DND-41 (cell line): ENCODE measurements at regions not wholly inside any gene's neighbourhood (a gene's known extent, or its start where the extent isn't known, plus 50 kb on each side); places are given as distances from the start of the nearest gene placed in this dataset.

Source experiments
- ATAC-seq: fragments of 200-7000 bp; cut with Tn5 transposase; 3 replicates; pipeline ENCODE4 v1.9.1; 2021; ENCODE audit warnings: low read depth; ENCODE audit not compliant: insufficient read depth
- DNase-seq: peaks from one replicate; pipeline ENCODE4 v3.0.0-alpha.2; 2020
- H2AFZ ChIP-seq: 2 replicates; pipeline ENCODE4 v1.6.0; 2012; ENCODE audit warnings: low read depth, low read length
- H3K27ac ChIP-seq: 2 replicates; pipeline ENCODE4 v1.5.1; 2012; ENCODE audit warnings: low read length, inconsistent platforms
- H3K27me3 ChIP-seq: fragments of 200-600 bp; sonication (generic); 2 replicates; pipeline ENCODE4 v1.6.0; 2012; ENCODE audit warnings: low read length, mild to moderate bottlenecking, inconsistent platforms; ENCODE audit not compliant: insufficient read depth, poor library complexity
- H3K36me3 ChIP-seq: 2 replicates; pipeline ENCODE4 v1.5.1; 2012; ENCODE audit warnings: low read length, inconsistent platforms; ENCODE audit not compliant: insufficient read depth
- H3K4me1 ChIP-seq: 2 replicates; pipeline ENCODE4 v1.5.1; 2012; ENCODE audit warnings: mild to moderate bottlenecking, low read length; ENCODE audit not compliant: insufficient read depth
- H3K4me2 ChIP-seq: 2 replicates; pipeline ENCODE4 v1.6.0; 2012; ENCODE audit warnings: mild to moderate bottlenecking, moderate library complexity, low read length, inconsistent platforms; ENCODE audit not compliant: insufficient read depth
- H3K4me3 ChIP-seq, 2 experiments: fragments of 200-600 bp in 1 of 2; shearing (Covaris generic) in 1 of 2; 2 replicates each; pipeline ENCODE4 v1.5.1; 2012 to 2016; ENCODE audit warnings: inconsistent platforms in 2 of 2, low read length in 2 of 2, mild to moderate bottlenecking in 2 of 2, low read depth in 1 of 2, moderate library complexity in 1 of 2
- H3K79me2 ChIP-seq: 2 replicates; pipeline ENCODE4 v1.6.0; 2012; ENCODE audit warnings: low read length, inconsistent platforms; ENCODE audit not compliant: insufficient read depth
- H3K9ac ChIP-seq: 2 replicates; pipeline ENCODE4 v1.6.0; 2012; ENCODE audit warnings: low read depth, mild to moderate bottlenecking, inconsistent platforms, low read length, moderate library complexity
- H3K9me3 ChIP-seq: 2 replicates; pipeline ENCODE4 v1.5.1; 2012; ENCODE audit warnings: low read length, moderate library complexity, mild to moderate bottlenecking, inconsistent platforms; ENCODE audit not compliant: insufficient read depth, severe bottlenecking
- H4K20me1 ChIP-seq: 2 replicates; pipeline ENCODE4 v1.6.0; 2012; ENCODE audit warnings: low read length; ENCODE audit not compliant: insufficient read depth
- CTCF ChIP-seq: IDR thresholded peaks from 2 replicates; pipeline ENCODE4 v1.5.1; 2012; ENCODE audit warnings: borderline replicate concordance, low read length, moderate library complexity, mild to moderate bottlenecking; ENCODE audit not compliant: poor library complexity, severe bottlenecking; ENCODE audit errors: extremely low read depth
- EZH2 ChIP-seq: IDR thresholded peaks from 3 replicates; pipeline ENCODE4 v1.6.1; 2012; ENCODE audit warnings: borderline replicate concordance, low read depth, mild to moderate bottlenecking, moderate library complexity, low read length, inconsistent platforms; ENCODE audit not compliant: severe bottlenecking

- DNase-seq (no peak), ATAC-seq (no peak)
- no peak overlapping the region for H3K4me2 ChIP-seq
- H3K4me3 ChIP-seq = no peak overlapping the region
- H3K27ac ChIP-seq = no peak overlapping the region
- no peak overlapping the region for H2AFZ ChIP-seq
- H3K9ac ChIP-seq = no peak overlapping the region
- TF ChIP-seq EZH2 (no peak), CTCF (no peak)
- H3K36me3 ChIP-seq = no peaks in the 10 kb centered on the region
- H3K27me3 ChIP-seq = peaks cover 4% of the 10 kb centered on the region
- no peaks in the 10 kb centered on the region for H3K79me2 ChIP-seq
- no peaks in the 10 kb centered on the region for H3K4me1 ChIP-seq
- peaks cover 3% of the 10 kb centered on the region for H4K20me1 ChIP-seq
- no peaks in the 10 kb centered on the region for H3K9me3 ChIP-seq
Measured at GRCh38 chr20:57783956-57784837, 74.4 kb upstream of the PMEPA1 start.

GRCh38 chr20:57783196-57783595 lies 73.4 kb upstream of the PMEPA1 start:
- Histone ChIP-seq H4K20me1 (peaks cover 3% of the 10 kb centered on the region), H3K4me1 (no peaks in the 10 kb centered on the region), H3K4me2 (no peak overlapping the region), H3K9ac (no peak overlapping the region), H3K36me3 (no peaks in the 10 kb centered on the region), H3K9me3 (no peaks in the 10 kb centered on the region), H3K79me2 (no peaks in the 10 kb centered on the region), H2AFZ (no peak overlapping the region), H3K27me3 (peaks cover 4% of the 10 kb centered on the region), H3K27ac (no peak overlapping the region), H3K4me3 (no peak overlapping the region)
- ATAC-seq = no peak
- no peak for DNase-seq
- TF ChIP-seq EZH2 (no peak), CTCF (no peak)

- no peaks in the 10 kb centered on the region for H3K36me3 ChIP-seq
- no peaks in the 10 kb centered on the region for H3K4me1 ChIP-seq
- no peaks in the 10 kb centered on the region for H3K9me3 ChIP-seq
- no peak overlapping the region for H3K27ac ChIP-seq
- H3K27me3 ChIP-seq = peaks cover 4% of the 10 kb centered on the region
- ATAC-seq (0 out of 3 replicates have a peak, but pooled peaks have one; percentile 27), DNase-seq (no peak)
- no peak overlapping the region for H3K9ac ChIP-seq
- H3K4me2 ChIP-seq = no peak overlapping the region
- H3K79me2 ChIP-seq = no peaks in the 10 kb centered on the region
- H4K20me1 ChIP-seq = peaks cover 3% of the 10 kb centered on the region
- H2AFZ ChIP-seq = no peak overlapping the region
- TF ChIP-seq EZH2 = no peak
- no peak for TF ChIP-seq CTCF
- no peak overlapping the region for H3K4me3 ChIP-seq
Measured at GRCh38 chr20:57782631-57783041, 72.8 kb upstream of the PMEPA1 start.
